ENCODE measurements at regions not wholly inside any gene's neighbourhood (a gene's known extent, or its start where the extent isn't known, plus 50 kb on each side); places are given as distances from the start of the nearest gene placed in this dataset.
"Not testable (repeated sequence)": the region's sequence is repeated elsewhere in the genome, so short reads cannot be mapped to it uniquely, and the experiment has no call there.

DNA sequence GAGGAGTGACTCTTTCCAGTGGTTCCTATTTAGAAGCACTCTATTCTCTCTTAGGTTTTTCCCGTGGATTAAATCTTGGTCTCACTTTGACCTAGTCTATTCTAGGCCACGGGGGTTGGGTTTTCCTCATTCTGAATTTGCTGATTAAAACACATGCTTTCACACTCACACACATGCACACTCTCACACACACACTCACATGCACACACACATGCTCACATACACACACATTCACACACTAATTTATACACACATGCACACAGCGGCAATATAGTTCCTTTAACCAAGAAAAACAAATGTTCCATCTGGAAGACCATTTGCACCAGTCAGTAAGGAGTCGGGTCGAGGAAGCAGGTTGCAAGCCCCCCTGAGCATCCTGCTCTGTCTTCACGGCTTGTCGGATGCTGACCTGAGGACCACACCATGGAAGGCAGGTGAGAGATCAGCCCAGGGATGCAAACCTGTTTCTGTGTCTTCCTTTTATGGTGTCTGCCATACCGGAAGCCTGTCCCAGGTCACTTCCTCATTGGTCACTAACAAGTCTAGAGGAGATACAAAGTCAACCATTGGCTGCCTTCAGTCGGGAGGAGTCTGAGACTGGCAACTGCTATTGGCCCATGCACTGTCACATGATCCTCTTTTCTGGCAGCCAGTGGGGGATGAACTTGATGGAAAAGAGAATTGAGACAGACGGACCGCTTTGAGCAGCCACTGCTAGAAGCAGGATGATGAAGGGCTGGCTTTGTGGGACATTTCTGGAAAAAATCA, 330.8 kb downstream of the FGFR2 start:
- DNase-seq (ENCODE audit: low read depth), result no peak
- no peak overlapping the region for H3K4me3 ChIP-seq (ENCODE audit: low read depth, low read length)

DNA sequence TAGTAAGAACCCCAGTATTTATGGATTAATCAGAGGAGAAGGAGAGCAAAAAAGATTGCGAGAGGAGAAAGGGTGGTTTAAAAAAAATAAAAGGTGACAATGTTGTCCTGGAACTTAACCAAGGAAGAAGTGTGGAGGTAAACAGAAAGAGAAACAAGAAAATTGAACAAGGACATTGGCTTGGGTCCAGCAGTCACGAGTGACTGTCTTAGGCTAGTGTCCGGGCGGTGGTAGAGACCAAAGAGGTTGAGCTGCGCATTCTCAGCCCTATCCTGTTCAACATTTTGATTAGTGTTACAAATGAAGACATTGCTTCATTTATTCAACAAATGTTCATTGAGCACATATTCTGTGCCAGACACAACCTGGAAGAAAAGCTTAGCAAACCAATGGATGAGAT, 329.9 kb downstream of the FGFR2 start:
- H3K4me3 ChIP-seq (ENCODE audit: low read depth, low read length), result no peak overlapping the region
- DNase-seq (ENCODE audit: low read depth), result no peak
- TF ChIP-seq, protein P1, sequence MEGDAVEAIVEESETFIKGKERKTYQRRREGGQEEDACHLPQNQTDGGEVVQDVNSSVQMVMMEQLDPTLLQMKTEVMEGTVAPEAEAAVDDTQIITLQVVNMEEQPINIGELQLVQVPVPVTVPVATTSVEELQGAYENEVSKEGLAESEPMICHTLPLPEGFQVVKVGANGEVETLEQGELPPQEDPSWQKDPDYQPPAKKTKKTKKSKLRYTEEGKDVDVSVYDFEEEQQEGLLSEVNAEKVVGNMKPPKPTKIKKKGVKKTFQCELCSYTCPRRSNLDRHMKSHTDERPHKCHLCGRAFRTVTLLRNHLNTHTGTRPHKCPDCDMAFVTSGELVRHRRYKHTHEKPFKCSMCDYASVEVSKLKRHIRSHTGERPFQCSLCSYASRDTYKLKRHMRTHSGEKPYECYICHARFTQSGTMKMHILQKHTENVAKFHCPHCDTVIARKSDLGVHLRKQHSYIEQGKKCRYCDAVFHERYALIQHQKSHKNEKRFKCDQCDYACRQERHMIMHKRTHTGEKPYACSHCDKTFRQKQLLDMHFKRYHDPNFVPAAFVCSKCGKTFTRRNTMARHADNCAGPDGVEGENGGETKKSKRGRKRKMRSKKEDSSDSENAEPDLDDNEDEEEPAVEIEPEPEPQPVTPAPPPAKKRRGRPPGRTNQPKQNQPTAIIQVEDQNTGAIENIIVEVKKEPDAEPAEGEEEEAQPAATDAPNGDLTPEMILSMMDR (IDR thresholded peaks at IDR 0.05; ENCODE audit: low read depth, low read length, missing control alignments), result no peak

More for the DNA sequence above, 330.8 kb downstream of the FGFR2 start:
- TF ChIP-seq, protein P1 (IDR thresholded peaks at IDR 0.05; ENCODE audit: low read depth, low read length, missing control alignments), result no peak

DNA sequence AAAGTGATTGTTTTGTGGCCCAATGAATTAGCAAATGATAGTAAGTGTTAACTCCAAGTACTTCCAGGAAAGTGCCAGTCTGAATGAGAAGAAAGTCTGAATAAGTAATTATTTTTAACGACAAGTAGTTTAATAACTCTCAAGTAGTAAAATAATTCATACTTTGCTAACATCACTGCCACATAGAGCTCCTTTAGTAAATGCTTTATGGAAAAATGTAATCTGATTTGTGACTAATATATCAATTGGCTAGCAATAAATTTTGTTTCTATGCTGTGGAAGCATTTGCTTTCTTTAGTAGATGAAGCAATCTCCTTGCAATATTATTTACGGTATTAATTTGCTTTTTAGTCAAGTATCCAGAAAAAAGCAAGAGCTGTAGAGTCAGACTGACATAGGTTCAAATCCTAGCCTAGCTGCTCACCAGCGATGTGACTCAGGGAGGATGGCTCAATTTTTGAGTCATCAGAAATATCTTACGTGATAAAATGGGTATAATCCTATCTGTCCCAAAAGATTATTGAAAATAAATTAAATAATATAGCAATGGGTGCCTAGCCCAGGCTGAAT, 329.3 kb downstream of the FGFR2 start:
- no peak for DNase-seq (ENCODE audit: low read depth)
- no peak overlapping the region for H3K4me3 ChIP-seq (ENCODE audit: low read depth, low read length)
- TF ChIP-seq, protein P1 (IDR thresholded peaks at IDR 0.05; ENCODE audit: low read depth, low read length, missing control alignments), result no peak

DNA sequence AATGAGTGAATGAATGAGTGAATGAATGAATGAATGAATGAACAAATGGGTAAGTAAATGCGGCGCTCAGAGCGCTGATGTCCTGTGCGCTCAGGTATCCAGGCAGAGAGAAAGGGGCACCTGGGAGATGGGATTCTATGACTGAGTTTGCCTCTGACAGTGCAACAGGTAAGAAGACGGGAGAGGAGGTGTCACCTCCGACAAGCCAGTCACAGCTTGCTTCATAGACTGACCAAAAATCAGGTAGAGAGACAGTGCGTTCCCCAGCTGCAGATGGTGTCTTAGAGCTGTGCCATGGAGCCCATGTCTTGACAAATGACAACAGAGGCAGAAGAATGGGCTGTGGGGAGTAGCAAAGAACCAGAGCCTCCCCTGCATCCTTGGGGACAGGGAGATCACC, 327.3 kb downstream of the FGFR2 start:
- DNase-seq (ENCODE audit: low read depth), result no peak
- H3K4me3 ChIP-seq (ENCODE audit: low read depth, low read length), result no peak overlapping the region
- TF ChIP-seq, protein P1 (IDR thresholded peaks at IDR 0.05; ENCODE audit: low read depth, low read length, missing control alignments), result no peak

DNA sequence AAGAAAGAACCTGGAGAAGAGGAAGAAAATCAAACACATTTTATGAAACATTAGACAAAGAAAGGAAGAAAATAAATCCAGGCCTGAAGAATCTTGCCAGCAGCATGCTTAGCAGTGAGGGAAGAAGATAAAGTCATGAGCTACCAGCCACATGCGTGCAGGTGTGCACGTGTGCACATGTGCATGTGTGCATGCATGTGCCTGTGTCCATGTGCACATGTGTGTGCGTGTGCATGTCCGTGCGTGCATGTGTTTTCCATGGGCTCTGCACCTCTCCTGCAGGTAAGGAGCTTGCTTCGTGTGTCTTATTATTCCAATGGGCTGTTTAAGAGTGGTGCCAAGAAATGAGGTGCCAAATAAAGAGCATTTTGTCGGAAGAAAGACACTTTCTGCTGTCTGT, 322.2 kb downstream of the FGFR2 start:
- no peak overlapping the region for H3K4me3 ChIP-seq (ENCODE audit: low read depth, low read length)
- no peak for DNase-seq (ENCODE audit: low read depth)
- TF ChIP-seq, protein P1 (IDR thresholded peaks at IDR 0.05; ENCODE audit: low read depth, low read length, missing control alignments), result no peak

DNA sequence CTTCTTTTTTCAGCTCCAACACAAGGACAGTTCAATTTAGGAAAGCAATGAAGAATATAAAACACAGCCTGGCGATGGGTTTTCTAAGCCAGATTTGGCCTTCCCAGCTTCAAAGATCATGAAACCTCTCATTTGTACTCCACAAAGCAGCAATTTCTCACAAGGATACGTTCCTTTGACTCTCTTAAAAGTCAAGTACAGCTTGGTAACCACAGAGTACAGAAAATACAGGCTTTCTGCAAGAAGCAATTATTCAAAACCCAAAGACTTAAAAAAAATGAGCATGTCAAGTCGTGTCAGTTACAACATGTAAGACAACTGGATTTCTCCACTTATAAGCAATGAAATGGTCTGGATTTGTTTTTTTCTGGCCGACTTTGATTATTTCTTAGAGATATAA, 321.4 kb downstream of the FGFR2 start:
- TF ChIP-seq, protein P1 (IDR thresholded peaks at IDR 0.05; ENCODE audit: low read depth, low read length, missing control alignments), result no peak
- H3K4me3 ChIP-seq (ENCODE audit: low read depth, low read length), result no peak overlapping the region
- DNase-seq (ENCODE audit: low read depth), result no peak

DNA sequence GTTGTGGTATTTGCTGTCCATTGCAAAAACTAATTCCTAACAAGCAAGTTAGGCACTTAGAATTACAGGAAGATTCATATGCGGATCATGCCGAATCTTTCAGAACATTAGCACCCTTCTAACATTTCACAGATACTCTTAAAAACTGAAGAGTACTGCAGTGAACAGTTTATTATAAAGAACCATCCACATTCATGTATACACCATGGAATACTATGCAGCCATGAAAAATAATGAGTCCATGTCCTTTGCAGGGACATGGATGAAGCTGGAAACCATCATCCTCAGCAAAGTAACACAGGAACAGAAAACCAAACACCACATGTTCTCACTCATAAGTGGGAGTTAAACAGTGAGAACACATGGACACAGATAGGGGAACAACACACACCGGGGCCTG, 319.9 kb downstream of the FGFR2 start:
- not testable (repeated sequence) for H3K4me3 ChIP-seq (ENCODE audit: low read depth, low read length); DNase-seq (ENCODE audit: low read depth)
